ENCODE measurements at regions not wholly inside any gene's neighbourhood (a gene's known extent, or its start where the extent isn't known, plus 50 kb on each side); places are given as distances from the start of the nearest gene placed in this dataset.

GRCh38 chr17:52709724-52710123 lies 551.2 kb upstream of the CA10 start:
- DNase-seq = no peak

- DNase-seq = no peak
These were observed 537.8 kb upstream of the CA10 start for GRCh38 chr17:52696362-52696761.

GRCh38 chr17:52686140-52686539 lies 527.6 kb upstream of the CA10 start:
- no peak for DNase-seq

GRCh38 chr17:52681480-52681879 lies 523.0 kb upstream of the CA10 start:
- peak; percentile 91 to 94 for DNase-seq

- no peak for DNase-seq
These were observed 519.7 kb upstream of the CA10 start for GRCh38 chr17:52678211-52678610.

- no peak for DNase-seq
These were observed 516.2 kb upstream of the CA10 start for GRCh38 chr17:52674686-52675085.

GRCh38 chr17:52673791-52674190 lies 515.3 kb upstream of the CA10 start:
- no peak for DNase-seq

- no peak for DNase-seq
These were observed 507.8 kb upstream of the CA10 start for GRCh38 chr17:52666264-52666663.

GRCh38 chr17:52660692-52661091 lies 502.2 kb upstream of the CA10 start:
- no peak for DNase-seq

GRCh38 chr17:52653014-52653413 lies 494.5 kb upstream of the CA10 start:
- DNase-seq = no peak

GRCh38 chr17:52648995-52649394 lies 490.5 kb upstream of the CA10 start:
- DNase-seq = peak; percentile 77 to 78

GRCh38 chr17:52647411-52647810 lies 488.9 kb upstream of the CA10 start:
- DNase-seq = no peak

- no peak for DNase-seq
These were observed 477.9 kb upstream of the CA10 start for GRCh38 chr17:52636443-52636842.

- no peak for DNase-seq
These were observed 448.1 kb upstream of the CA10 start for GRCh38 chr17:52606590-52606989.

- no peak for DNase-seq
These were observed 447.6 kb upstream of the CA10 start for GRCh38 chr17:52606098-52606497.

GRCh38 chr17:52604105-52604504 lies 445.6 kb upstream of the CA10 start:
- no peak for DNase-seq

GRCh38 chr17:52597452-52598215 lies 439.1 kb upstream of the CA10 start:
- peak; percentile 24 to 41 for DNase-seq

- no peak for DNase-seq
These were observed 436.0 kb upstream of the CA10 start for GRCh38 chr17:52594516-52594915.

GRCh38 chr17:52546990-52547389 lies 388.5 kb upstream of the CA10 start:
- DNase-seq = no peak

GRCh38 chr17:52546493-52546892 lies 388.0 kb upstream of the CA10 start:
- no peak for DNase-seq

GRCh38 chr17:52537421-52537820 lies 378.9 kb upstream of the CA10 start:
- no peak for DNase-seq

- DNase-seq = no peak
These were observed 378.0 kb upstream of the CA10 start for GRCh38 chr17:52536489-52536888.

GRCh38 chr17:52532373-52532772 lies 373.9 kb upstream of the CA10 start:
- no peak for DNase-seq

GRCh38 chr17:52524096-52524637 lies 365.7 kb upstream of the CA10 start:
- DNase-seq = no peak

- DNase-seq = no peak
These were observed 358.7 kb upstream of the CA10 start for GRCh38 chr17:52517176-52517575.
